KMS-11 (cell line): ENCODE measurements at regions not wholly inside any gene's neighbourhood (a gene's known extent, or its start where the extent isn't known, plus 50 kb on each side); places are given as distances from the start of the nearest gene placed in this dataset.

Experiments used
- H2AFZ ChIP-seq: fragments of 200-600 bp; sonication (generic); 2 replicates; pipeline ENCODE4 v1.6.1; 2016; ENCODE audit warnings: antibody characterized with exemption, mixed run types, low read depth
- H3K27ac ChIP-seq: fragments of 200-600 bp; sonication (generic); 2 replicates; pipeline ENCODE4 v1.6.1; 2016; ENCODE audit warnings: mild to moderate bottlenecking, mixed run types
- H3K27me3 ChIP-seq: fragments of 200-600 bp; sonication (generic); 2 replicates; pipeline ENCODE4 v1.6.1; 2017; ENCODE audit warnings: mild to moderate bottlenecking, low read depth, mixed run types, moderate library complexity; ENCODE audit not compliant: insufficient read depth
- H3K36me3 ChIP-seq: fragments of 200-600 bp; sonication (generic); 2 replicates; pipeline ENCODE4 v1.6.1; 2017; ENCODE audit warnings: mild to moderate bottlenecking, mixed run types; ENCODE audit not compliant: insufficient read depth
- H3K4me1 ChIP-seq: fragments of 200-600 bp; sonication (generic); 2 replicates; pipeline ENCODE4 v1.6.1; 2016; ENCODE audit warnings: mild to moderate bottlenecking, low read depth, mixed run types; ENCODE audit not compliant: poor library complexity, severe bottlenecking
- H3K4me2 ChIP-seq: fragments of 200-600 bp; sonication (generic); 2 replicates; pipeline ENCODE4 v1.7.0; 2016; ENCODE audit warnings: mild to moderate bottlenecking, mixed run types
- H3K4me3 ChIP-seq: fragments of 200-600 bp; sonication (generic); IDR thresholded peaks from 2 replicates; pipeline ENCODE4 v1.6.1; 2017; ENCODE audit warnings: low read depth, low read length, mixed read lengths; ENCODE audit not compliant: insufficient read depth
- H3K79me2 ChIP-seq: fragments of 200-600 bp; sonication (generic); 2 replicates; pipeline ENCODE4 v1.6.1; 2016; ENCODE audit warnings: low read depth, mixed run types; ENCODE audit not compliant: insufficient read depth
- H3K9ac ChIP-seq: fragments of 200-600 bp; sonication (generic); 2 replicates; pipeline ENCODE4 v1.6.1; 2016; ENCODE audit warnings: mild to moderate bottlenecking, mixed run types
- H4K20me1 ChIP-seq: fragments of 200-600 bp; sonication (generic); 2 replicates; pipeline ENCODE4 v1.6.1; 2016; ENCODE audit warnings: mild to moderate bottlenecking, mixed run types; ENCODE audit not compliant: insufficient read depth
- CTCF ChIP-seq: fragments of 200-600 bp; sonication (generic); conservative IDR thresholded peaks from 2 replicates; pipeline ENCODE4 v1.6.1; 2017; ENCODE audit warnings: low read depth, mild to moderate bottlenecking, antibody characterized with exemption, low read length, moderate library complexity, mixed read lengths

- Histone ChIP-seq H4K20me1 (no peaks in the 10 kb centered on the region), H3K4me3 (no peak overlapping the region), H3K9ac (no peak overlapping the region), H3K27ac (no peak overlapping the region), H3K4me2 (no peak overlapping the region), H3K36me3 (no peaks in the 10 kb centered on the region), H3K27me3 (no peaks in the 10 kb centered on the region), H3K4me1 (peaks cover 16% of the 10 kb centered on the region), H2AFZ (no peak overlapping the region), H3K79me2 (no peaks in the 10 kb centered on the region)
- no peak for TF ChIP-seq CTCF
These were observed 228.8 kb downstream of the DIPK2A start for GRCh38 chr3:144200466-144200865.

- Histone ChIP-seq H2AFZ (no peak overlapping the region), H3K79me2 (no peaks in the 10 kb centered on the region), H3K27me3 (no peaks in the 10 kb centered on the region), H3K9ac (no peak overlapping the region), H3K4me3 (no peak overlapping the region), H3K27ac (no peak overlapping the region), H4K20me1 (no peaks in the 10 kb centered on the region), H3K4me1 (peaks cover 22% of the 10 kb centered on the region), H3K36me3 (no peaks in the 10 kb centered on the region), H3K4me2 (peak overlapping the region; percentile 44)
- no peak for TF ChIP-seq CTCF
These were observed 250.1 kb downstream of the DIPK2A start for GRCh38 chr3:144221761-144222160.

GRCh38 chr3:144229330-144229729 is 257.7 kb downstream of the DIPK2A start:
- Histone ChIP-seq H3K27me3 (no peaks in the 10 kb centered on the region), H3K36me3 (no peaks in the 10 kb centered on the region), H2AFZ (no peak overlapping the region), H4K20me1 (no peaks in the 10 kb centered on the region), H3K79me2 (no peaks in the 10 kb centered on the region), H3K4me2 (no peak overlapping the region), H3K4me1 (peaks cover 12% of the 10 kb centered on the region), H3K27ac (no peak overlapping the region), H3K9ac (no peak overlapping the region), H3K4me3 (no peak overlapping the region)
- no peak for TF ChIP-seq CTCF

GRCh38 chr3:144229953-144230352 is 258.3 kb downstream of the DIPK2A start:
- H3K4me2 ChIP-seq, result no peak overlapping the region
- TF ChIP-seq CTCF, result no peak
- peaks cover 18% of the 10 kb centered on the region for H3K4me1 ChIP-seq
- H3K27me3 ChIP-seq, result no peaks in the 10 kb centered on the region
- no peaks in the 10 kb centered on the region for H3K79me2 ChIP-seq
- H3K9ac ChIP-seq, result no peak overlapping the region
- no peaks in the 10 kb centered on the region for H4K20me1 ChIP-seq
- H3K4me3 ChIP-seq, result no peak overlapping the region
- no peaks in the 10 kb centered on the region for H3K36me3 ChIP-seq
- H3K27ac ChIP-seq, result no peak overlapping the region
- no peak overlapping the region for H2AFZ ChIP-seq
